ENCODE measurements at regions not wholly inside any gene's neighbourhood (a gene's known extent, or its start where the extent isn't known, plus 50 kb on each side); places are given as distances from the start of the nearest gene placed in this dataset.

GRCh38 chr20:60570481-60571277 is 612.5 kb downstream of the CDH26 start:
- Mint-ChIP-seq H3K36me3 (no peaks in the 10 kb centered on the region), H3K9me3 (peaks cover 3% of the 10 kb centered on the region in 2 donors), H3K4me1 (no peaks in the 10 kb centered on the region), H3K4me3 (no peak overlapping the region), H3K27me3 (peaks cover 0 to 5% of the 10 kb centered on the region in 2 donors), H3K27ac (no peak overlapping the region)
- no peak for ATAC-seq (replicated peaks)
- no peak for DNase-seq

- H3K27me3 Mint-ChIP-seq, result peaks cover 0 to 5% of the 10 kb centered on the region in 2 donors
- DNase-seq (no peak), ATAC-seq (replicated peaks) (no peak)
- no peaks in the 10 kb centered on the region for H3K4me1 Mint-ChIP-seq
- no peak overlapping the region for H3K27ac Mint-ChIP-seq
- H3K36me3 Mint-ChIP-seq, result no peaks in the 10 kb centered on the region
- H3K4me3 Mint-ChIP-seq, result no peak overlapping the region
- peaks cover 3% of the 10 kb centered on the region in 2 donors for H3K9me3 Mint-ChIP-seq
These were observed 614.9 kb downstream of the CDH26 start for GRCh38 chr20:60573003-60573680.

GRCh38 chr20:60576236-60576635 is 618.0 kb downstream of the CDH26 start:
- no peak overlapping the region for H3K27ac Mint-ChIP-seq
- no peaks in the 10 kb centered on the region for H3K4me1 Mint-ChIP-seq
- H3K27me3 Mint-ChIP-seq, result peaks cover 0 to 5% of the 10 kb centered on the region in 2 donors
- DNase-seq, result no peak
- H3K36me3 Mint-ChIP-seq, result no peaks in the 10 kb centered on the region
- no peak overlapping the region for H3K4me3 Mint-ChIP-seq
- no peak for ATAC-seq (replicated peaks)
- H3K9me3 Mint-ChIP-seq, result peaks cover 0 to 1% of the 10 kb centered on the region in 2 donors

- no peak for DNase-seq
- Mint-ChIP-seq H3K27me3 (peaks cover 0 to 6% of the 10 kb centered on the region in 2 donors), H3K36me3 (no peaks in the 10 kb centered on the region), H3K9me3 (peaks cover 0 to 1% of the 10 kb centered on the region in 2 donors), H3K27ac (no peak overlapping the region), H3K4me1 (no peaks in the 10 kb centered on the region), H3K4me3 (no peak overlapping the region)
- peak in 1 of 2 donors; percentile 34 for ATAC-seq (replicated peaks)
These were observed 621.8 kb downstream of the CDH26 start for GRCh38 chr20:60579941-60580515.

GRCh38 chr20:60581606-60582115 is 623.4 kb downstream of the CDH26 start:
- no peak for ATAC-seq (replicated peaks)
- H3K27ac Mint-ChIP-seq, result no peak overlapping the region
- H3K36me3 Mint-ChIP-seq, result no peaks in the 10 kb centered on the region

GRCh38 chr20:60583741-60584140 is 625.5 kb downstream of the CDH26 start:
- Mint-ChIP-seq H3K4me3 (no peak overlapping the region), H3K4me1 (no peaks in the 10 kb centered on the region), H3K9me3 (peaks cover 0 to 1% of the 10 kb centered on the region in 2 donors), H3K27me3 (peaks cover 3 to 6% of the 10 kb centered on the region in 2 donors), H3K27ac (no peak overlapping the region), H3K36me3 (no peaks in the 10 kb centered on the region)
- ATAC-seq (replicated peaks) (no peak), DNase-seq (no peak)

More at GRCh38 chr20:60581606-60582115, 623.4 kb downstream of the CDH26 start:
- H3K9me3 Mint-ChIP-seq, result peaks cover 0 to 1% of the 10 kb centered on the region in 2 donors
- H3K27me3 Mint-ChIP-seq, result peaks cover under 1 to 6% of the 10 kb centered on the region in 2 donors
- H3K4me1 Mint-ChIP-seq, result no peaks in the 10 kb centered on the region
- H3K4me3 Mint-ChIP-seq, result no peak overlapping the region
- DNase-seq, result no peak

GRCh38 chr20:60584221-60584620 is 626.0 kb downstream of the CDH26 start:
- Mint-ChIP-seq H3K4me3 (no peak overlapping the region), H3K36me3 (no peaks in the 10 kb centered on the region), H3K27me3 (peaks cover 3 to 6% of the 10 kb centered on the region in 2 donors), H3K4me1 (no peaks in the 10 kb centered on the region), H3K27ac (no peak overlapping the region), H3K9me3 (peaks cover 0 to 1% of the 10 kb centered on the region in 2 donors)
- ATAC-seq (replicated peaks) (no peak), DNase-seq (no peak)

- no peaks in the 10 kb centered on the region for H3K4me1 Mint-ChIP-seq
- H3K27me3 Mint-ChIP-seq, result peaks cover 3 to 6% of the 10 kb centered on the region in 2 donors
These were observed 627.4 kb downstream of the CDH26 start for GRCh38 chr20:60585651-60586050.

GRCh38 chr20:60586269-60587050 is 628.2 kb downstream of the CDH26 start:
- no peak overlapping the region for H3K27ac Mint-ChIP-seq

More at GRCh38 chr20:60585651-60586050, 627.4 kb downstream of the CDH26 start:
- Mint-ChIP-seq H3K9me3 (no peaks in the 10 kb centered on the region), H3K27ac (no peak overlapping the region), H3K36me3 (no peaks in the 10 kb centered on the region), H3K4me3 (no peak overlapping the region)
- ATAC-seq (replicated peaks) (no peak), DNase-seq (no peak)

GRCh38 chr20:60587986-60588385 is 629.8 kb downstream of the CDH26 start:
- ATAC-seq (replicated peaks), result no peak
- H3K4me1 Mint-ChIP-seq, result no peaks in the 10 kb centered on the region
- DNase-seq, result no peak
- no peak overlapping the region for H3K4me3 Mint-ChIP-seq
- no peaks in the 10 kb centered on the region for H3K36me3 Mint-ChIP-seq
- no peak overlapping the region for H3K27ac Mint-ChIP-seq
- no peaks in the 10 kb centered on the region for H3K9me3 Mint-ChIP-seq
- peaks cover 3 to 6% of the 10 kb centered on the region in 2 donors for H3K27me3 Mint-ChIP-seq

More at GRCh38 chr20:60586269-60587050, 628.2 kb downstream of the CDH26 start:
- no peaks in the 10 kb centered on the region for H3K9me3 Mint-ChIP-seq
- H3K36me3 Mint-ChIP-seq, result no peaks in the 10 kb centered on the region
- peaks cover 3 to 11% of the 10 kb centered on the region in 2 donors for H3K27me3 Mint-ChIP-seq
- DNase-seq (no peak), ATAC-seq (replicated peaks) (no peak)
- no peak overlapping the region for H3K4me3 Mint-ChIP-seq
- no peaks in the 10 kb centered on the region for H3K4me1 Mint-ChIP-seq

GRCh38 chr20:60589623-60590022 is 631.4 kb downstream of the CDH26 start:
- DNase-seq (no peak), ATAC-seq (replicated peaks) (no peak)
- no peak overlapping the region for H3K27ac Mint-ChIP-seq
- peaks cover 3 to 6% of the 10 kb centered on the region in 2 donors for H3K27me3 Mint-ChIP-seq
- no peaks in the 10 kb centered on the region for H3K4me1 Mint-ChIP-seq
- no peak overlapping the region for H3K4me3 Mint-ChIP-seq
- H3K36me3 Mint-ChIP-seq, result no peaks in the 10 kb centered on the region
- no peaks in the 10 kb centered on the region for H3K9me3 Mint-ChIP-seq

- no peaks in the 10 kb centered on the region for H3K4me1 Mint-ChIP-seq
- no peaks in the 10 kb centered on the region for H3K9me3 Mint-ChIP-seq
- H3K27me3 Mint-ChIP-seq, result peaks cover 3 to 6% of the 10 kb centered on the region in 2 donors
- no peak overlapping the region for H3K4me3 Mint-ChIP-seq
- no peak for ATAC-seq (replicated peaks)
- H3K36me3 Mint-ChIP-seq, result no peaks in the 10 kb centered on the region
- DNase-seq, result no peak
- H3K27ac Mint-ChIP-seq, result no peak overlapping the region
These were observed 633.1 kb downstream of the CDH26 start for GRCh38 chr20:60591172-60591799.

- Mint-ChIP-seq H3K4me3 (no peak overlapping the region), H3K27me3 (no peaks in the 10 kb centered on the region), H3K27ac (no peak overlapping the region), H3K36me3 (no peaks in the 10 kb centered on the region), H3K9me3 (peaks cover 2 to 3% of the 10 kb centered on the region in 2 donors), H3K4me1 (no peaks in the 10 kb centered on the region)
- ATAC-seq (replicated peaks), result no peak
- DNase-seq, result no peak
These were observed 640.3 kb downstream of the CDH26 start for GRCh38 chr20:60598528-60598927.

Measured in stimulated activated naive B cell treated with anti-CD40 and anti-IgM and Interleukin-4, amounts not matched to agents 10 μg/mL and 1 μg/mL and 100 μg/mL, for 72 hours (primary cell).